ENCODE measurements at regions not wholly inside any gene's neighbourhood (a gene's known extent, or its start where the extent isn't known, plus 50 kb on each side); places are given as distances from the start of the nearest gene placed in this dataset.

- no peak overlapping the region for H3K27ac Mint-ChIP-seq
These were observed 108.2 kb upstream of the FAM98A start for GRCh38 chr2:33707312-33707711.

GRCh38 chr2:33706410-33706809 lies 107.3 kb upstream of the FAM98A start:
- no peaks in the 10 kb centered on the region for H3K9me3 ChIP-seq (ENCODE audit: low read depth)
- H3K36me3 Mint-ChIP-seq: no peaks in the 10 kb centered on the region
- peaks cover 15% of the 10 kb centered on the region for H3K4me1 Mint-ChIP-seq
- no peak overlapping the region for H3K27ac Mint-ChIP-seq
- H3K4me1 ChIP-seq: peaks cover 36% of the 10 kb centered on the region
- H3K79me2 ChIP-seq (ENCODE audit: low read depth): no peaks in the 10 kb centered on the region
- no peaks in the 10 kb centered on the region for H4K20me1 ChIP-seq (ENCODE audit: low read depth)
- no peak overlapping the region for H3K4me2 ChIP-seq
- no peak for TF ChIP-seq EZH2phosphoT487 (IDR thresholded peaks at IDR 0.05)
- TF ChIP-seq CTCF (IDR thresholded peaks at IDR 0.05): no peak
- H3K4me3 ChIP-seq: no peak overlapping the region
- H2AFZ ChIP-seq (replicated peaks): no peak overlapping the region
- no peaks in the 10 kb centered on the region for H3F3A ChIP-seq (ENCODE audit: low read depth)
- no peaks in the 10 kb centered on the region for H3K27me3 ChIP-seq
- H3K9ac ChIP-seq: no peak overlapping the region
- H3K4me3 Mint-ChIP-seq: no peak overlapping the region
- no peak overlapping the region for H3K27ac ChIP-seq
- H3K9me3 Mint-ChIP-seq: peaks cover 2% of the 10 kb centered on the region
- no peak for DNase-seq (ENCODE audit: low spot score)
- no peaks in the 10 kb centered on the region for H3K27me3 Mint-ChIP-seq (ENCODE audit: insufficient read depth, low read depth)
- no peaks in the 10 kb centered on the region for H3K36me3 ChIP-seq

More at GRCh38 chr2:33707312-33707711, 108.2 kb upstream of the FAM98A start:
- H3K36me3 ChIP-seq: no peaks in the 10 kb centered on the region
- H3K4me3 ChIP-seq: no peak overlapping the region
- no peak overlapping the region for H2AFZ ChIP-seq (replicated peaks)
- Mint-ChIP-seq H3K4me1 (peaks cover 15% of the 10 kb centered on the region), H3K9me3 (peaks cover 2% of the 10 kb centered on the region), H3K27me3 (ENCODE audit: insufficient read depth, low read depth) (no peaks in the 10 kb centered on the region), H3K4me3 (no peak overlapping the region), H3K36me3 (no peaks in the 10 kb centered on the region)
- H4K20me1 ChIP-seq (ENCODE audit: low read depth): no peaks in the 10 kb centered on the region
- DNase-seq (ENCODE audit: low spot score): no peak
- H3K27ac ChIP-seq: no peak overlapping the region
- no peaks in the 10 kb centered on the region for H3K79me2 ChIP-seq (ENCODE audit: low read depth)
- H3K4me2 ChIP-seq: no peak overlapping the region
- TF ChIP-seq EZH2 (IDR thresholded peaks at IDR 0.05) (no peak), EZH2phosphoT487 (IDR thresholded peaks at IDR 0.05) (no peak), CTCF (IDR thresholded peaks at IDR 0.05) (no peak)
- H3K27me3 ChIP-seq: no peaks in the 10 kb centered on the region
- H3K9ac ChIP-seq: no peak overlapping the region
- H3K4me1 ChIP-seq: peaks cover 36% of the 10 kb centered on the region
- H3K9me3 ChIP-seq (ENCODE audit: low read depth): no peaks in the 10 kb centered on the region
- H3F3A ChIP-seq (ENCODE audit: low read depth): no peaks in the 10 kb centered on the region

- H3K27ac ChIP-seq: peak overlapping the region; percentile 21
- TF ChIP-seq EZH2 (IDR thresholded peaks at IDR 0.05) (no peak), EZH2phosphoT487 (IDR thresholded peaks at IDR 0.05) (no peak), CTCF (IDR thresholded peaks at IDR 0.05) (no peak)
- H3K27me3 Mint-ChIP-seq (ENCODE audit: insufficient read depth, low read depth): no peaks in the 10 kb centered on the region
- H3K27ac Mint-ChIP-seq: peak overlapping the region; percentile 58
- H3K4me2 ChIP-seq: peak overlapping the region; percentile 32
- peak overlapping the region; percentile 94 for H2AFZ ChIP-seq (replicated peaks)
- DNase-seq (ENCODE audit: low spot score): no peak
- H3K27me3 ChIP-seq: no peaks in the 10 kb centered on the region
- H3K4me1 Mint-ChIP-seq: peaks cover 15% of the 10 kb centered on the region
- H3K36me3 Mint-ChIP-seq: no peaks in the 10 kb centered on the region
- no peaks in the 10 kb centered on the region for H3F3A ChIP-seq (ENCODE audit: low read depth)
- H3K9ac ChIP-seq: no peak overlapping the region
- no peaks in the 10 kb centered on the region for H4K20me1 ChIP-seq (ENCODE audit: low read depth)
- H3K36me3 ChIP-seq: no peaks in the 10 kb centered on the region
- no peaks in the 10 kb centered on the region for H3K79me2 ChIP-seq (ENCODE audit: low read depth)
- H3K4me3 ChIP-seq: no peak overlapping the region
- no peak overlapping the region for H3K4me3 Mint-ChIP-seq
- H3K9me3 ChIP-seq (ENCODE audit: low read depth): no peaks in the 10 kb centered on the region
- H3K9me3 Mint-ChIP-seq: peaks cover 5% of the 10 kb centered on the region
- peaks cover 29% of the 10 kb centered on the region for H3K4me1 ChIP-seq
These were observed 105.3 kb upstream of the FAM98A start for GRCh38 chr2:33704406-33704855.

All from neural progenitor cell (in vitro differentiated cells).